HG03378 (cell line): ENCODE measurements at regions not wholly inside any gene's neighbourhood (a gene's known extent, or its start where the extent isn't known, plus 50 kb on each side); places are given as distances from the start of the nearest gene placed in this dataset.

ENCODE experiments used
- ATAC-seq: cut with Tn5 transposase; IDR thresholded peaks from one replicate; pipeline ENCODE4 v1.9.1; 2021; ENCODE audit warnings: mild to moderate bottlenecking, moderate library complexity; ENCODE audit not compliant: unreplicated experiment

DNA sequence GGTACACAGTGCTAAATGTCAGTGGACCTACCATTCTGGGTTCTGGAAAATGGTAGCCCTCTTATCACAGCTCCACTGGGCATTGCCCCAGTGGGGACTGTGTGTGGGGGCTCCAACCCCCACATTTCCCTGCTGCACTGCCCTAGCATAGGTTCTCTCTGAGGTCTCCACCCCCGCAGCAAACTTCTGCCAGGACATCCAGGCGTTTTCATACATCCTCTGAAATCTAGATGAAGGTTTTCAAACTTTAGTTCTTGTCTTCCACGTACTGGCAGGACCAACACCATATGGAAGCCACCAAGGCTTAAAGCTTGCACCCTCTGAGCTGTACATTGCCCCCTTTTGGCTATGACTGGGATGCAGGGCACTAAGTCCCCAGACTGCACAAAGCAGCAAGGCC lies 788.2 kb upstream of the ALCAM start:
- no peak for ATAC-seq

DNA sequence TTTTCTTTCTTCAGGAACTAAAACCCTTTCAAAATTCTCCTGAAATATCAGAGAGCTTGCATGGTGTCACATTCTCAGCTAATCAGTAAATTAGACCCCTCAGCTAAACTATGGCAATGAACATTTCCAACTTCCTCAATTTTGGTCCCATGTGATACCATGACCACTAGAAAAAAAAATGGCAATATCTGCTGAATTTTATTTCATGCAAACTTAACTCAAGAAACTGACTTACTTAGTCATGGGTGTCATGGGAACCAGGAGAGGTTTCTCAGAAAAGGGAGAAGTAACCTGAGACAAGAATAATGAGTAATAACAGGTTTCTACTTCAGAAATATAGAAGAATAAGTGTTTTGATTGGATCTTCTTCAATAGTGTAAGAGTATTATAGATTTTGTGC lies 784.6 kb upstream of the ALCAM start:
- no peak for ATAC-seq

DNA sequence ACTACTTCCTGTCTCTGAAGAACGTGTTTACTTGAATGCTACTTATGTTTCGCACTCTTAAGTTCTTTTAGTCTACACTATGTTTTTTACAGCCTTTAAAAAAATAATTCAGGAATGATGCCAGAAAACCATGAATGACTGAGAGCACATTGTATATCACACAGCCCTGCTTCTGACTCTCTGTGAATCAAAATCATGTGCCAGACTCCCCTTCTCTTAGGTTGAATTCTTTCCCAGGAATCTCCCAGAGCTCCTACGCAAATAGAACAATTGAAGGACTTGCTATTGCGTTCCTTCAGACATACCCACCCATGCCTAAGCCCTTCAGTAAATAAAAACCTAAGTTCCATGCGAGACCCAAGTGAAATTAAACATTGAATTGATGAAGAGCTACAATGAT lies 782.0 kb upstream of the ALCAM start:
- ATAC-seq = no peak

DNA sequence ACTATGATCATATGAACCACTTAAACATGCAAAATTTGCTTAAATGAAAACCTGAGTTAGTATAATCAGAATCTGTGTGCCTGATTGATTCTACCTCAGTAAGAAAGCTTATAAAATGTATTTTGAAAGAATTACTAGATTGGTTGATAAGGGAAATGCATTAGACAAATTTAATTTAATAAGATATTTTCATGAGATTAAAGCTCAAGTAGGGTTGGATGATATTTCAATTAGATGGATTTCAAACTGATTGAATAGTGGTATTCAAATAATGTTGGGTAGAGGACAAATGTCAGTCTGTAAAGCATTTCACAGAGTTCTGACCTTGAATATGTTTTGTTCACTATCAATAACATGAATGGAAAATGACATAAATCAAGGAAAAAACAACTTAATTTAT lies 780.4 kb upstream of the ALCAM start:
- ATAC-seq = no peak

DNA sequence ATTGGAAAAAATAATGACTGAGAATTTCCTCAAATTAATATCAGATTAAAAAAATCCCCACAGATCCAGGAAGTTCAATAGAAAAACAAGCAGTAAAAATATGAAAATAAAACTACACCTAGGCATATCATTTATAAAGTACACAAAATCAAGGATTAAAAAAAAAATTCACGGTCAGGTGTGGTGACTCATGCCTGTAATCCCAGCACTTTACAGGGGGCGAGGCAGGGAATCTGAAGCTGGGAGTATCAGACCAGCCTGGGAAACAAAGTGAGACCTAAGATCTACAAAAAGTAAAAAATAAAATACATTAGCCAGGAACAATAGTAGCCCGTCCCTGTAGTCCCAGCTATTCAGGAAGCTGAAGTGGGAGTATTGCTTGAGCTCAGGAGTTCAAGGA lies 778.3 kb upstream of the ALCAM start:
- no peak for ATAC-seq

DNA sequence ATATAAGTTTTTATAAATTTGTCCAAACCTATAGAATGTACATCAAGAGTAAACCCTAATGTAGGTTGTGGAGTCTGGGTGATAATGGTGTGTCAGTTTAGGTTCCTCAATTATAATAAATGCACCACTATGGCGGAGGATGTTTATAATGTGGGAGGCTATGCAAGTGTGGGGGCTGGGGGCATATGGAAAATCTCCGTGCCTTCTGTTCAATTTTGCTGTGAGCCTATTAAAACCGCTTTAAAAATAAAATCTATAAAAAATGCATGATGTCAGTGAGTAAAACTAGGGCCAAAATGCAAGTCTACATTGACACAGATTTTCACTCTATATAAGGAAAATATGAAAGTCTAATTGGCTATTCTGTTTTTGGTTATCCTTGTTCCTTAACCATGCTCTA lies 774.9 kb upstream of the ALCAM start:
- ATAC-seq = no peak

DNA sequence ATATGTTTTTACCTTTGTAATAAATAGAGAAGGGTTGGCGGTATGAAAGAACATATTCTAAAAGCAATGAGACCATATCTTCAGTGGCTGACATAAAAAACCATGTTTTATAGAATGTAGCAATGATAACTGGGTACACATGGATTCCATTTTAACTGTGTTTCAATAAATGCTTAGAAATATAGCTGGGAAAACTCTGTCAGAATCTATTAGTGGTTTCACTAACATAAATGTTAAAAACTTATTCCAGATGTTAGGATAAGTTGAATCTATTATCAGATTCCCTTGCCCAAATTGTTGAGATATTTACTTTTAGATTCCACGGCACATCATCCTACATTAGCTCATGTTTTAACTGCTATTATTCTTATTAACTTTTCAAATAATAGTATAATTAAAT lies 772.2 kb upstream of the ALCAM start:
- ATAC-seq = no peak

DNA sequence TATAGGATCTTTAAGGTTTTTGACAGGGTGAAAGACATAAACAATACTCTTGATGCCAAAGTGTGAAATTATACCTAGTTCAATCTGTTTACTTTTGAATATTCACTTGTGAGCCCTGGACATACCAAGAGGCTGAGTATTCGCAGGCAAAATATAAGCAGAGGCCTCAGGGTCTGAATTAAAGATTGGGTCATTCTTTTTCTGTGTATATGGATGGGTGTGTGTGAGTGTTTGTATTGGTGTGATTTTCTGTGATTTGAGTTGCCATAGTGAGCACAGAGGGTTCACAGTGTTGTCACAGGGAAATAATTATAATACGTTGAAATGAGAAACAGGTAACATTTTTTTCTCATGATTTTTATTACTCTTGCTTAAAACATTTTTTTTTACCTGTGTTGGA lies 770.7 kb upstream of the ALCAM start:
- no peak for ATAC-seq

DNA sequence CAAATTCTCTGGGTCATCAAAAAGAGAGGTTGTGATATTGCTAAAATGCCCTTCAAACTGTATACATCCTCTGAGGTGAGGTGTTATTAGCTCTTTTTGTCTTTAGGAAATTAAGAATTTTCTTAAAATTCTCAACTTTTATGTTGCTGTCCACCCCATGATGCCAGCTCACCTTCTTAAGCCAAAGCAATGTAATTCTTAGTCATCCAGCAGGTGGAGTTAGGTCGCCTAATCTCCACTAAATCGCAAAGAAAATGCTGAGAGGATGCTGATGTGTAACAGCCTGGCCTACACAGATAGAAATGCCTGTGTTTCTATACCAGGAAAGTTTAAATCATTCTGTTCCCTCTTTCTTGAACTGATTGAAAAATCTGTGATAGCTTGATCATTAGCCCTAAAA lies 770.2 kb upstream of the ALCAM start:
- ATAC-seq = peak; percentile 96

DNA sequence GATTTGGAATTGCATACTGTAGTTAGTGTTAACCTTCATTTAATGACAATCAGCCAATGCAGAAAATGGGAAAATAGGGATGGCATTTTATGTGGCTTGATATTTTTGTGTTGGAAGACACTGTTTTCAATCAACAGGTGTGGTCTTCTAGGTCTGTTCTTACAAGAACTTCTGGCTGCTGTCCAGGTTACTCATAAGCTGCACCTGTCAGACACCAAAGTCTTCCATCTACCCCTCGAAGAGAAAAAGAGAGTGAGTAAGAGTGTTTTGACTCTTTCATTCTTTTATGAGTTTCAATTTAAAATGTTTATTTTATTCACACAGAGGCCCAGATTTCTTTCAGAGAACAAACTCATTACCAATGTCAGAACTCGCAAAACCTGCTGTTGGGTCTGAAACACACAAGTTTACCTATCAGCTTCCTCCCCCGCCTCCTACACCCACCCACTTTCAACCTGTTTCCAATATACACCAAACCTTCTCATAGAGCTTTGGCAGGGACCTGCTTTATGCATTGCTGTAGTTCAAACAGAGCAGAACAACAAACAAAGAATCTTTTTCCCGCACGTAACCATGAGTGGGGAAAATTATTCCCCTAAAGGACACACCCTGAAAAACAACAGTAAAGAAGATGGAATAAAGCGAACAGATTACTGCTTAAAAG lies 767.7 kb upstream of the ALCAM start:
- no peak for ATAC-seq

DNA sequence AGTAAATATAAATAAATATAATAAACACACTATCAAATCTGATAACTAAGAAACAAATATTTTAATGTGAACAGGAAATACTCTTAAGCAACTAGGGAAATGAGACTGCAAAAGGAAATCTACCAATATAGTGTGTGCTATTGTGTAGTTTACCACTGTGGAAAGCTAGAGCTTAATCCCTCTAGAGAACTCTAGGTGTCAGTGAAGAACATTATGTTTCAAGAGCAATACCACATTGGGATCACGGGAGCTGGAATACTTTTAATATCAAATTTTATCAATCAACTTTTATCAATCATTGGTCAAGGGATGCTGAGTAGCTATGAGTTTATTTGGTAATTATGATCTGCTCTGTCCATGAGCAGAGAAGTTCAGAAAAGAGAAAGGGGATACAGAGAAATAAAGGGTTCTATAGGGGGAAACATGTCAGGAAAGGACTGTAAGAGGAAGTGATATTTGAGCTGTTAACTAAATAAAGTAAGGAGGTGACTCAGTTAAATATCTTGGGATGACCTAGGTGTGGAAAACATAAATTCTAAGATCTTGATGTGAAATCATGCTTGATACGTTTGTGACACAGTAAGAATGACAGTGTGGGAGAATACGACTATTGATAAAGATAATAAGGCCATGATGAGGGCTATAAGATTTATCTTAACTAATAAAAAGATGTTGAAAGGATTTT lies 762.2 kb upstream of the ALCAM start:
- ATAC-seq = no peak

DNA sequence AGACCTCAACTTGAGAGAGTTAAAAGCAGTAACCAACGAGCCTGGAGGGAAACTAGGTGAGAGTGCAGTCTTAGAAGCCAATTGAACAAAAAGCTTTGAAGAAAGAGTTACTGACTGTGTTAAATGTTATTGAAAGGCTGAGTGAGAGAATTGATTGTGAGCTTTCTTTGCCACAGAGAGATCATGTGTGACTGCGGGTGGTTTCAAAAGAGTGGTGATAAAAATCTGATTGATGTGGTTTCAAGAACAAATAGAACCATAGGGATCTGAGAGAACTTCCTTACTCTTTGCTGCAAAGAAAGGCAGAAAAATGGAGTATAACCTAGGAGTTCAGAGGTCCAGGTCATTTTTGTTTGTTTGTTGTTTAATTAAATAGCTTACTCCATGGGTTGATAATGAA lies 759.9 kb upstream of the ALCAM start:
- no peak for ATAC-seq

DNA sequence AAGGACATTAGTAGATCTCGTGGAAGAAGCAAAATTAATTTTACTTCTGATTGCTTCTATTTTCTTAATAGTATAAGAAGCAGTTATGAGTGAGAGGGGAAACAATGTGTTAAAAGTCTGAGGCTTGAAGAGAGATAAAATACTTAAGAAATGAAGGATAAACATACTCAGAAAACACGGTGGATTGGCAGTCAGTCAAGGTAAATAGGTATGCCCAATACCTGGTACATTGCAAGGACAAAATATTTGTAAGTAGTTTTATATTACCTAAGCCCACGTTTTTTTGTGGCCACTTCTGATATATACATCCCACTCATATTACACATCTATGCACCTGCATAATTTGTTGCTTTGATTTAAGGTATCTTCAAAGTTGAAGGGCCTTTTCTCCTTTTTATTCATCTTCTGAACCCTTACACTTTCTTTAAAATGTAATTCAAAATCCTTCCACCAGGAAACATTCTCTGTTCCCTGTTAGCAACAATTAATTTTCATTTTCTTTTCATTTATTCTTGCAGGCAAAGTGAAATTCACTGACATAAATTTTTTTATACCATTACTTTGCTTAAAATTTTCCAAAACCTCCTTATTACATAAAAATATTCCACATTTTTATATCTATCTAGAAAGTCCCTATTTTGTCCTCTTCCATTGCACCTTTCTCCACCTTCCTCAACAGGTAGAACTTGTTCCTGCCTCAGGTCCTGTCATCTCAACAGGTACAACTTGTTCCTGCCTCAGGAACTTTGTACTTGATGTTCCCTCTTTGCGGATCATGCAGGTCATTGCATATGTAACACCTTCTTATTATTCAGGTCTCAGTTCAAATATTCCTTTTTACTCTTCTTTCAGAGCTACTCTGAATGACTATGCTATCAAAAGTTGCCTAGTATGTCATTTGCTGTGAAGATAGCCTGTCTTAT lies 755.7 kb upstream of the ALCAM start:
- ATAC-seq = no peak

DNA sequence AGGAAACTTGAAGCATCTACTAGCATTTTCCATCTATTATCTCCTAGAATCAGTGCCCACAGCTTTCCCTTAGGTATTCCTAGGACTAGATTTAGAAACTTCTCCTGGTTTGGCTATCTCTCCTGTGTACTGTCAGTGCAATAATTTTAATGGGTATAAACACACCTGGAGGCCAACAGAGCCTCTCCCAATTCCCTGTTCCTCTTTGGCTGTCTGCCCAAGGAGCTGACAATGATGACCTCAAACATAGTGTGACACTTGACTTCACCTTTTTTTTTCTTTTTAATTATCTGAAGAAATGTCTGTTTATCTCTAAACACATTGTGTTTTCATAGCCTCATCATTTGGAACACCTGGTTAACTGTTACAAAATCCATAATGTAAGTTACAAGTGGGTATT lies 754.5 kb upstream of the ALCAM start:
- no peak for ATAC-seq

DNA sequence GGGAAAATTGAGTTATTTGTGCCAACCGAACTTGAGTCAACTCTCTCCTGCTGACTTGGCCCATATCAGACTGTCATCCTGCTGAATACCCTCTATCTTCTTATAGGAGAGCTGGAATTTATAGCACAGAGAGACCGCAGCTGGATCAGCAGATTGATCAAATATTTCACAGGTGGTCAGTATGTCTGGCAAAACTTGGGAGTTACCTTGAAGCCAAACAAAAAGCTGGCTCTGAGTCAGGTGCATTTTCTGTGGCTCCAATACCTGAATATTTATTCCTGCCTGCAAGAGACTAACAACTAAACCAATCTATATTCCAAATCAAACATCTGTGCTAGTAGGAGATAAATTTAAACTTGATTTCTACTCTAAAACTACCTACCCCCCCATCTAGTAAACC lies 752.1 kb upstream of the ALCAM start:
- ATAC-seq = no peak

DNA sequence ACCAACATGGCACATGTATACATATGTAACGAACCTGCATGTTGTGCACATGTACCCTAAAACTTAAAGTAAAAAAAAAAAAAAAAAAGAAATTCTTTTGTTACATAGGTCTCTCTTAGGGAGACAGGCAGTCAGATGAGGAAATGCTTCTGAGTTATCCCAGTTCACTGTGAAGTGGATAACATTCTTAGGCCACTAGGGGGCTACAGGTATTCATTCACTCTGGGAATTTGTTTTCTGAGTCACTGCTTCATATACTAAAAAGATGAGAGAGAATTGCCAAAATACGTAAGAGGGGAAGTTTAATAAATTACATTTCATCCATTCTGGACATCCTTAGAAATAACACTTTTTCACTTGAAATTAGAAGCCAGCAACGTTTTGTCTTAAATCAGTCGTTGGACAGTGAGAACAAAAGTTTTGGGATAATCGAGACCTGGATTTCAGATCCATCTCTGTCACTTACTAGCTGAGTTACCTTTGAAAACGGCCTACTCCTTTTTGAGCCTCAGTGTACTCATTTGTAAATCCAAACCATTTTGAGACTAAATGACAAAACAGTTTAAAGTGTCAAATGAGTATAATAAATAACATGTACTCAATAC lies 738.4 kb upstream of the ALCAM start:
- peak; percentile 81 for ATAC-seq

DNA sequence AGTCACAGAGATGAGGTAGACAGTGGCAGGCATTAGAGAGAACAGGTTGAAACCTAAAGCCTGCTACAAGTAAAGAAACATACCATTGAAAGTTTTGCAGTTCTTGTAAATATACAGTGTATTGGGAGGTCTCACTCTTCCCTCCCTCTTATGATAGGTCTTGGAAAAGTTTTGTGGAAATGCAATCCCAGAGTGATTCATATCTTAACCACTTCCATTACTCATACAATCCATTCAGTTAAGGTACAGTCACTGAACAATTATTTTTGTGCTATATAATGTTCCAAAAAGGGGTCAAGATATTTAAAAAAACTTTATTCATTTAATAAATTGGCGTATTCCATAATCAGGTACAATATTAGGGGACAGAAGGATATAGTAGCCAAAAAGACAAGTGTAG lies 737.7 kb upstream of the ALCAM start:
- ATAC-seq = no peak

DNA sequence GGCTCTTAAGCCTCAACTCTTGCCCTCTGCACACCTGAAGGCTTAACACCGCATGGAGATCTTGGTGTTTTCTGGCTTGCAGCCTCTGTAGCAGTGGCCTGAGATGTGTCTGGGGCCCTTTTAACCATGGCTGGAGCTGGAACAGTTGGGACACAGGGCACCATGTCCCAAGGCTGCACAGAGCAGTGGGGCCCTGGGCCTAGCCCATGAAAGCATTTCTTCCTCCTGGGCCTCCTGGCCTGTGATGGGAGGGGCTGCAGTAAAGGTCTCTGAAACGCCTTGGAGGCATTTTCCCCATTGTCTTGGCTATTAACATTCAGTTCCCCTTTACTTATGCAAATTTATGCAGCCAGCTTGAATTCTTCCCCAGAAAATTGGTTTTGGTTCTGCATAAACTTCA lies 735.5 kb upstream of the ALCAM start:
- no peak for ATAC-seq

DNA sequence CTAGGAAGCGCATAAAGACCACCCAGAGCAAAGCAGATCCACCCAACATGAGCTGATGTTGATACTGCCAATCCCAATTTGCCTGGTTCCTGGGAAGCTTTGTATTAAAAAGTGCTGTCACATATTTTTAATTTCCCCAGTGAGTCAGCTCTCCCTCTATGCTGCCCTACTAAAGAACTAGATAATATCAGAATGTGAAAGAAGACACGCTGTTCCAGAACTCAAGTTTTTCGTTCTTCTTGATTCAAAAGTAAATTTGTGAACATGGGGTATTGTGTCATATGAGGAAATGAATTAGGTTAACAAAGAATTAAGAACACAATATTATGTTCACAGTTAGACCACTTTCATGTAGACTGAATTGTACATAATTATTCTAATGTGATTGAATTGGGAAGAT lies 734.2 kb upstream of the ALCAM start:
- ATAC-seq = no peak

DNA sequence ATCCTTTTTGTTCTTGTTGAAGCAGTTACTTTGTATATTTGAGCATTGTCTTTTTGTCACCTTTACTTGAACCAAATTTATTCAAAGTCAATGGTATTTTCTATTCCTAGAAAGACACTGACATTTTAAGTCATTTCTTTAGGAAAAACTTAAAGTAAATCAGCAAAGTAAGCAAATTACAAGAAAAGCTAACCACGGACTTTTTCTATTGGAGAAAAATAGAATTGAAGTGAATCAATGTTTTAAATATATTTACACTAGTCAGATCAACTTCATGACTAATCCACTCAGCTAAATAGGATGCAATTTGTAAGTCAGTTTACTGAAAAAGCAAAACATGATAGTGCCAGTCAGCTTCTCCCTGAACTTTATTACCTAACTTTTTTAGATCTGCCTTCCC lies 733.8 kb upstream of the ALCAM start:
- no peak for ATAC-seq

DNA sequence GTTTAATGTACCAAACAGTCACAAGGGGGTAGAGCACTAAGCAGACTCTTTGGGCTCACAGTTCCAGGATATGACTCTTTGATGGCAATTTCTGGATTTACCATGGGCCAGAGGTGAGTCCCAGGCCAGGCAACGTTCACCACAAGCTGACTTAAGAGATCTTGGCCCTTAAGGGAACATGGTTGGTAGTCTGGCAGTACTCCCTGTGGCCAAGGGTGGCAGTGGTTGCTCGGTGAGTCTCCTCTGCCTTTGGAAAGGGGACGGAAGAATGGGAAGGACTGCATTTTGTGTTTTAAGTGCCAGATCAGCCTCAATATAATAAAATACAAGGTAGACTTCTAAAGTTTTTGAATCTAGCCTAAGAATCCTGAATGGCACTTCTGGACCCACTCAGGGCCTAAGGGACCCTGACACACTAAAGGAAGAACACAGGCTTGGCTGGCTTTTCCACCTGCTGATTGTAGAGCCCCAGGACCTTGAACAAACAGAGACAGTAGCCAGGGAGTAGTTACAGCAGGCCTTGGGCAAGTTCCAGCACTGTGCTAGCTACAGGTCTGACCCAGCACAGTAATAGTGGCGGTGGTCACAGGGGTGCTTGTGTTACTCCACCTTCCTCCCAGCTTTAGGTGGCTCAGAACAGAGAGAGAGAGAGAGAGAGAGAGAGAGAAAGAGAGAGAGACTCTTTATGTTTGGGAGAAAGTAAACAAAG lies 730.7 kb upstream of the ALCAM start:
- no peak for ATAC-seq
